Hepatocyte (in vitro differentiated cells): ENCODE measurements at regions not wholly inside any gene's neighbourhood (a gene's known extent, or its start where the extent isn't known, plus 50 kb on each side); places are given as distances from the start of the nearest gene placed in this dataset.

Source experiments
- DNase-seq: peaks from one replicate; pipeline ENCODE4 v3.0.0-alpha.2; 2016; ENCODE audit warnings: low spot score
- H2AFZ ChIP-seq: fragments of 200-600 bp; sonication (generic); 2 replicates; pipeline ENCODE4 v1.6.0; 2016; ENCODE audit warnings: antibody characterized with exemption, mild to moderate bottlenecking
- H3K27ac ChIP-seq: fragments of 200-600 bp; sonication (generic); 2 replicates; pipeline ENCODE4 v1.5.1; 2016; ENCODE audit warnings: mild to moderate bottlenecking
- H3K27me3 ChIP-seq: fragments of 200-600 bp; sonication (generic); 2 replicates; pipeline ENCODE4 v1.6.1; 2016
- H3K36me3 ChIP-seq: fragments of 200-600 bp; sonication (generic); replicated peaks from 2 replicates; pipeline ENCODE4 v1.5.1; 2016; ENCODE audit warnings: low read depth; ENCODE audit not compliant: insufficient read depth
- H3K4me1 ChIP-seq: fragments of 200-600 bp; sonication (generic); 2 replicates; pipeline ENCODE4 v1.5.1; 2016; ENCODE audit warnings: mild to moderate bottlenecking, moderate library complexity; ENCODE audit not compliant: insufficient read depth
- H3K4me2 ChIP-seq: fragments of 200-600 bp; sonication (generic); 2 replicates; pipeline ENCODE4 v1.6.0; 2016
- H3K4me3 ChIP-seq: fragments of 200-600 bp; sonication (generic); 2 replicates; pipeline ENCODE4 v1.5.1; 2016; ENCODE audit warnings: mild to moderate bottlenecking
- H3K79me2 ChIP-seq: fragments of 200-600 bp; sonication (generic); 2 replicates; pipeline ENCODE4 v1.6.0; 2017; ENCODE audit warnings: mild to moderate bottlenecking
- H3K9me2 ChIP-seq: fragments of 200-600 bp; sonication (generic); replicated peaks from 2 replicates; pipeline ENCODE4 v1.6.0; 2017; ENCODE audit warnings: mild to moderate bottlenecking; ENCODE audit not compliant: insufficient read depth
- H3K9me3 ChIP-seq: fragments of 200-600 bp; sonication (generic); 2 replicates; pipeline ENCODE4 v1.5.1; 2016; ENCODE audit warnings: low read depth, mild to moderate bottlenecking
- H4K20me1 ChIP-seq: fragments of 200-600 bp; sonication (generic); 2 replicates; pipeline ENCODE4 v1.6.0; 2016; ENCODE audit warnings: mild to moderate bottlenecking; ENCODE audit not compliant: insufficient read depth, poor library complexity, severe bottlenecking
- EZH2 ChIP-seq: fragments of 200-600 bp; sonication (generic); IDR thresholded peaks from 2 replicates; pipeline ENCODE4 v1.6.1; 2016; ENCODE audit warnings: antibody characterized with exemption, mild to moderate bottlenecking, borderline replicate concordance
- EZH2phosphoT487 ChIP-seq: fragments of 200-600 bp; sonication (generic); IDR thresholded peaks from one replicate; pipeline ENCODE4 v1.6.1; 2018; ENCODE audit warnings: antibody characterized with exemption, mild to moderate bottlenecking, low read depth, moderate library complexity; ENCODE audit not compliant: unreplicated experiment, severe bottlenecking
- WGBS: methylation state at CpG from one replicate; pipeline ENCODE4 v1.1.6; 2016; ENCODE audit warnings: low lambda C conversion rate; ENCODE audit errors: missing lambda C conversion rate; 5-methylcytosine and 5-hydroxymethylcytosine counted together
- TF ChIP-seq, protein P1 (sequence below): fragments of 200-600 bp; sonication (generic); IDR thresholded peaks from 2 replicates; pipeline ENCODE4 v1.5.1; 2016; ENCODE audit warnings: antibody characterized with exemption, mild to moderate bottlenecking; ENCODE audit not compliant: poor library complexity

DNA sequence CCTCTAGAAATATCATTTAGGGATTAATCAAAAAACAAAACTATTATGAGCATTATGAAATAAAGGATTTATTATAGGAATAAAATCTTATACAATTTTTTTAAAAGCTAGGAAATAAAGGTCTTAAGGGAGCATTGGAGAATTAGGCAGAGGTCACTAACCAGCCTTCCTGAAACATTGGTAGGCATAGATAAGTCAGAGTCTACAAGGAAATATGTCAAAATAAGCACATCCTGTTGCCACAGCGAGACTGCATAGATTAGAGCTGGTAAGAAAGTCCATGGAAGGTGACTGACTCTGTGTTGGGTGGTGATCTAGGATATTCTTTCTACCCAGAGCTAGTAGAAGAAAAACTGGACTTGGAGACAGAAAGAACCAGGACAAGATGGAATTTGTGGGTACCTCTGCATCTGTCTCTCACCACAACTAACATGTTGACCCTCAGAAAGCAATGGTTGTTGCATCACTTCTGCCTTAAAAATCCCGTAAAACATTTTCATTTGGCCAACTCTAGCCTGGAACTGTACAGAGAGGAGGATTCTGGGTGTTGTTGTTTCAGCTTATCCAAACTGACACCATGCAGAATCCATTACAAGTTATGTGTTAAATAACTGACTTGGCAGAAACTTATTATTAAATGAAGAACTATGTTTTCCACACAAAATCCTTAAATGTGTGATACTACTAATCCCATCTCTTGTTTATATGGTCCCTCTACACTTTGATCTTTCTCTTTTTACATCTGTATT lies 77.1 kb downstream of the FBXO5 start:
- 82% methylated on average over 2 of the region's 2 CpGs for WGBS
- peaks cover 7% of the 10 kb centered on the region for H3K27me3 ChIP-seq
- TF ChIP-seq, protein P1, sequence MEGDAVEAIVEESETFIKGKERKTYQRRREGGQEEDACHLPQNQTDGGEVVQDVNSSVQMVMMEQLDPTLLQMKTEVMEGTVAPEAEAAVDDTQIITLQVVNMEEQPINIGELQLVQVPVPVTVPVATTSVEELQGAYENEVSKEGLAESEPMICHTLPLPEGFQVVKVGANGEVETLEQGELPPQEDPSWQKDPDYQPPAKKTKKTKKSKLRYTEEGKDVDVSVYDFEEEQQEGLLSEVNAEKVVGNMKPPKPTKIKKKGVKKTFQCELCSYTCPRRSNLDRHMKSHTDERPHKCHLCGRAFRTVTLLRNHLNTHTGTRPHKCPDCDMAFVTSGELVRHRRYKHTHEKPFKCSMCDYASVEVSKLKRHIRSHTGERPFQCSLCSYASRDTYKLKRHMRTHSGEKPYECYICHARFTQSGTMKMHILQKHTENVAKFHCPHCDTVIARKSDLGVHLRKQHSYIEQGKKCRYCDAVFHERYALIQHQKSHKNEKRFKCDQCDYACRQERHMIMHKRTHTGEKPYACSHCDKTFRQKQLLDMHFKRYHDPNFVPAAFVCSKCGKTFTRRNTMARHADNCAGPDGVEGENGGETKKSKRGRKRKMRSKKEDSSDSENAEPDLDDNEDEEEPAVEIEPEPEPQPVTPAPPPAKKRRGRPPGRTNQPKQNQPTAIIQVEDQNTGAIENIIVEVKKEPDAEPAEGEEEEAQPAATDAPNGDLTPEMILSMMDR = no peak
- TF ChIP-seq EZH2 = no peak
- H3K9me2 ChIP-seq = no peaks in the 10 kb centered on the region
- no peak for DNase-seq
- no peaks in the 10 kb centered on the region for H3K4me1 ChIP-seq
- no peak overlapping the region for H3K4me2 ChIP-seq
- H3K27ac ChIP-seq = no peak overlapping the region
- H3K79me2 ChIP-seq = no peaks in the 10 kb centered on the region
- H3K4me3 ChIP-seq = no peak overlapping the region
- H2AFZ ChIP-seq = no peak overlapping the region
- no peaks in the 10 kb centered on the region for H4K20me1 ChIP-seq
- H3K36me3 ChIP-seq = no peaks in the 10 kb centered on the region
- H3K9me3 ChIP-seq = no peaks in the 10 kb centered on the region

DNA sequence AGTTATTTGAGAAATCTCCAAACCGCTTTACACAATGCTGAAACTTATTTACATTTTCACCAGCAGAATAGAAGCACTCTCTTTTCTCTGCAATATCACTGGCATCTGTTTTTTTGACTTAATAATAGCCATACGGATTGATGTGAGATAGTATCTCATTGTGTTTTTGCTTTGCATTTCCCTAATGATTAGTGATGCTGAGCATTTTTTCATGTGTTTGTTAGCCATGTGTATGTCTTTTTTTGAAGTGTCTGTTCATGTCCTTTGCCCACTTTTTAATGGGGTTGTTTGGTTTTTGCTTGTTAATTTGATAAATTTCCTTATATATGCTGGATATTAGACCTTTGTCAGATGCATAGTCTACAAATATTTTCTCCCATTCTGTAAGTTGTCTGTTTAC lies 73.6 kb downstream of the FBXO5 start:
- Histone ChIP-seq H2AFZ (no peak overlapping the region), H3K36me3 (no peaks in the 10 kb centered on the region), H3K79me2 (no peaks in the 10 kb centered on the region), H3K4me3 (no peak overlapping the region), H3K27ac (no peak overlapping the region), H3K9me3 (no peaks in the 10 kb centered on the region), H3K4me1 (no peaks in the 10 kb centered on the region), H4K20me1 (no peaks in the 10 kb centered on the region), H3K4me2 (no peak overlapping the region), H3K27me3 (no peaks in the 10 kb centered on the region), H3K9me2 (no peaks in the 10 kb centered on the region)
- TF ChIP-seq, protein P1 = no peak
- TF ChIP-seq EZH2phosphoT487 = no peak
- no peak for TF ChIP-seq EZH2
- WGBS = 73% methylated on average over 2 of the region's 2 CpGs
- no peak for DNase-seq

DNA sequence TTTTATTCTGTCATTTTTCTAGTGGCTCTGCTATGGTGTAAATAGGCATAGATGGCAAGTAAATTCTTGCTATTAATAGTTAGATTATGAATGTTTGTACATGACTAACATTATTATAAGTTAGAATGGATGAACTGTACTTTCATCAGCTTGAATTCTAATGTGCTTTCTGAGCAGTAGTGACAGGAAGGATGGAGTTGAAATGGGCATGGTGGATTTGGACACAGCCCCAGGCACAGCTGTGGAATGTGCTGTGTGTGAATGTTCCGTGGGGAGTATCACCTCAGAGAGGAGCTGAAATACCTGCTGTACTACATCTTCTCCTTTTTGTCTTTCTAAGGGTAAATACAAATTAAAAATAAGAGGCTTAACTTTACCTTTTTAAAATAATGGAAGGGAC lies 66.8 kb downstream of the FBXO5 start:
- WGBS = 33% methylated on average over 1 of the region's 1 CpG
- Histone ChIP-seq H3K9me3 (no peaks in the 10 kb centered on the region), H3K9me2 (no peaks in the 10 kb centered on the region), H3K4me1 (no peaks in the 10 kb centered on the region), H4K20me1 (no peaks in the 10 kb centered on the region), H3K4me2 (no peak overlapping the region), H3K36me3 (no peaks in the 10 kb centered on the region), H3K27me3 (no peaks in the 10 kb centered on the region), H3K79me2 (no peaks in the 10 kb centered on the region), H3K4me3 (no peak overlapping the region), H2AFZ (no peak overlapping the region), H3K27ac (no peak overlapping the region)
- DNase-seq = no peak
- no peak for TF ChIP-seq EZH2
- no peak for TF ChIP-seq EZH2phosphoT487
- TF ChIP-seq, protein P1 = no peak
